ENCODE measurements at regions not wholly inside any gene's neighbourhood (a gene's known extent, or its start where the extent isn't known, plus 50 kb on each side); places are given as distances from the start of the nearest gene placed in this dataset.

DNA sequence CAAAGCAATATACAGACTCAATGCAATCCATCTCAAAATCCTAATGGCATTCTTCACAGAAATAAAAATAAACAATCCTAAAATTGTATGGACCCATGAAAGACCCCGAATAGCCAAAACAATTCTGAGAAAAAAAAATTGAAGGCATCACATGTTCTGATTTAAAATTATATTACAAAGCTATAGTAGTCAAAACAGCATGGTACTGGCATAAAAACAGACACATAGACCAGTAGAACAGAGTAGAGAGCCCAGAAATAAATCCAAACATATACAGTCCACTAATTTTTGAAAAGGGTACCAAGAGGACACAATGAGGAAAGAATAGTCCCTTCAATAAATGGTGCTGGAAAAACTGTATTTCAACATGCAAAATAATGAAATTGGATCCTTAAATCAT lies 70.4 kb upstream of the THRB start:
- TF ChIP-seq, protein P1, sequence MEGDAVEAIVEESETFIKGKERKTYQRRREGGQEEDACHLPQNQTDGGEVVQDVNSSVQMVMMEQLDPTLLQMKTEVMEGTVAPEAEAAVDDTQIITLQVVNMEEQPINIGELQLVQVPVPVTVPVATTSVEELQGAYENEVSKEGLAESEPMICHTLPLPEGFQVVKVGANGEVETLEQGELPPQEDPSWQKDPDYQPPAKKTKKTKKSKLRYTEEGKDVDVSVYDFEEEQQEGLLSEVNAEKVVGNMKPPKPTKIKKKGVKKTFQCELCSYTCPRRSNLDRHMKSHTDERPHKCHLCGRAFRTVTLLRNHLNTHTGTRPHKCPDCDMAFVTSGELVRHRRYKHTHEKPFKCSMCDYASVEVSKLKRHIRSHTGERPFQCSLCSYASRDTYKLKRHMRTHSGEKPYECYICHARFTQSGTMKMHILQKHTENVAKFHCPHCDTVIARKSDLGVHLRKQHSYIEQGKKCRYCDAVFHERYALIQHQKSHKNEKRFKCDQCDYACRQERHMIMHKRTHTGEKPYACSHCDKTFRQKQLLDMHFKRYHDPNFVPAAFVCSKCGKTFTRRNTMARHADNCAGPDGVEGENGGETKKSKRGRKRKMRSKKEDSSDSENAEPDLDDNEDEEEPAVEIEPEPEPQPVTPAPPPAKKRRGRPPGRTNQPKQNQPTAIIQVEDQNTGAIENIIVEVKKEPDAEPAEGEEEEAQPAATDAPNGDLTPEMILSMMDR (IDR thresholded peaks at IDR 0.05; ENCODE audit: low read depth, low read length): no peak
- TF ChIP-seq POLR2A (IDR thresholded peaks at IDR 0.05; ENCODE audit: extremely low read depth, insufficient read length): no peak
- no peak for TF ChIP-seq MAX (IDR thresholded peaks at IDR 0.05; ENCODE audit: low read depth, low read length)

All from NB4 (cell line).